HG02642 (cell line): ENCODE measurements at regions not wholly inside any gene's neighbourhood (a gene's known extent, or its start where the extent isn't known, plus 50 kb on each side); places are given as distances from the start of the nearest gene placed in this dataset.
A peak's percentile ranks its signal among the peaks of the same experiment; 100 is the strongest.
"Not testable (repeated sequence)": the region's sequence is repeated elsewhere in the genome, so short reads cannot be mapped to it uniquely, and the experiment has no call there.

Experiments
- ATAC-seq: cut with Tn5 transposase; IDR thresholded peaks from one replicate; pipeline ENCODE4 v1.9.1; 2021; ENCODE audit warnings: mild to moderate bottlenecking; ENCODE audit not compliant: unreplicated experiment, poor library complexity

GRCh38 chr3:150141790-150142326 lies 171.2 kb upstream of the PFN2 start:
- no peak for ATAC-seq

GRCh38 chr3:150140614-150141321 lies 170.1 kb upstream of the PFN2 start:
- ATAC-seq, result no peak

GRCh38 chr3:150138824-150139223 lies 168.1 kb upstream of the PFN2 start:
- ATAC-seq, result no peak

GRCh38 chr3:150136242-150136641 lies 165.5 kb upstream of the PFN2 start:
- ATAC-seq, result no peak

GRCh38 chr3:150135287-150135721 lies 164.6 kb upstream of the PFN2 start:
- ATAC-seq, result no peak

- ATAC-seq, result no peak
Measured at GRCh38 chr3:150133293-150133692, 162.6 kb upstream of the PFN2 start.

- ATAC-seq, result no peak
Measured at GRCh38 chr3:150132101-150132749, 161.5 kb upstream of the PFN2 start.

- no peak for ATAC-seq
Measured at GRCh38 chr3:150131663-150132062, 161.0 kb upstream of the PFN2 start.

GRCh38 chr3:150130404-150131100 lies 159.9 kb upstream of the PFN2 start:
- ATAC-seq, result no peak

GRCh38 chr3:150129166-150129565 lies 158.5 kb upstream of the PFN2 start:
- no peak for ATAC-seq

GRCh38 chr3:150128126-150128525 lies 157.4 kb upstream of the PFN2 start:
- ATAC-seq, result no peak

- no peak for ATAC-seq
Measured at GRCh38 chr3:150127011-150127490, 156.4 kb upstream of the PFN2 start.

GRCh38 chr3:150124142-150124541 lies 153.4 kb upstream of the PFN2 start:
- ATAC-seq, result no peak

- ATAC-seq, result not testable (repeated sequence)
Measured at GRCh38 chr3:150123249-150123648, 152.6 kb upstream of the PFN2 start.

- no peak for ATAC-seq
Measured at GRCh38 chr3:150118219-150118618, 147.5 kb upstream of the PFN2 start.

- no peak for ATAC-seq
Measured at GRCh38 chr3:150117076-150117475, 146.4 kb upstream of the PFN2 start.

GRCh38 chr3:150116196-150116595 lies 145.5 kb upstream of the PFN2 start:
- ATAC-seq, result no peak

- ATAC-seq, result peak; percentile 76
Measured at GRCh38 chr3:150114873-150115540, 144.3 kb upstream of the PFN2 start.

GRCh38 chr3:150114273-150114672 lies 143.6 kb upstream of the PFN2 start:
- no peak for ATAC-seq

GRCh38 chr3:150110097-150110496 lies 139.4 kb upstream of the PFN2 start:
- no peak for ATAC-seq
